ENCODE measurements at regions not wholly inside any gene's neighbourhood (a gene's known extent, or its start where the extent isn't known, plus 50 kb on each side); places are given as distances from the start of the nearest gene placed in this dataset.

DNA sequence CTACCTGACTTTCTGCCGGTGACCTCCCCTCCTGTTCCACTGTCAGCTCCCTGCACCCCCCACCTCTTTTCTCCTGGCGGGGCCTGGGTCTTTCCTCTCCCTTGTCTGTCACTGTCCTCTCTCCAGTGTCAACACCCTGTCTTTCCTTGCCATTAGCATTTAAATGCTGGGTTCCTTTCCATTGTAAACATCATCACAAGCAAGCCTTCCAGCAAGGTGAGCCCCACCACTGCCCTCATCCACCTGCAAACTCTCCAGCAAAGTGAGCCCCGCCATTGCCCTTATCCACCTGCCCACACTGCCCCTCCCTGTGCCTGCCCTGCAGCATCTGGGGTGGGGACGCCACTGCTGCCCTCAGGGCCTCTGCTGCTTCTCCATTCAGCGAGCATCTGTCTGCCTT, 195.0 kb downstream of the ENGASE start:
- TF ChIP-seq, protein P1, sequence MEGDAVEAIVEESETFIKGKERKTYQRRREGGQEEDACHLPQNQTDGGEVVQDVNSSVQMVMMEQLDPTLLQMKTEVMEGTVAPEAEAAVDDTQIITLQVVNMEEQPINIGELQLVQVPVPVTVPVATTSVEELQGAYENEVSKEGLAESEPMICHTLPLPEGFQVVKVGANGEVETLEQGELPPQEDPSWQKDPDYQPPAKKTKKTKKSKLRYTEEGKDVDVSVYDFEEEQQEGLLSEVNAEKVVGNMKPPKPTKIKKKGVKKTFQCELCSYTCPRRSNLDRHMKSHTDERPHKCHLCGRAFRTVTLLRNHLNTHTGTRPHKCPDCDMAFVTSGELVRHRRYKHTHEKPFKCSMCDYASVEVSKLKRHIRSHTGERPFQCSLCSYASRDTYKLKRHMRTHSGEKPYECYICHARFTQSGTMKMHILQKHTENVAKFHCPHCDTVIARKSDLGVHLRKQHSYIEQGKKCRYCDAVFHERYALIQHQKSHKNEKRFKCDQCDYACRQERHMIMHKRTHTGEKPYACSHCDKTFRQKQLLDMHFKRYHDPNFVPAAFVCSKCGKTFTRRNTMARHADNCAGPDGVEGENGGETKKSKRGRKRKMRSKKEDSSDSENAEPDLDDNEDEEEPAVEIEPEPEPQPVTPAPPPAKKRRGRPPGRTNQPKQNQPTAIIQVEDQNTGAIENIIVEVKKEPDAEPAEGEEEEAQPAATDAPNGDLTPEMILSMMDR (conservative IDR thresholded peaks at IDR 0.05 in 1 of 2, IDR thresholded peaks at IDR 0.05 in 1 of 2; ENCODE audit: extremely low read depth in 1 of 2, insufficient read depth in 1 of 2, low read depth in 1 of 2, low read length in 2 of 2) = no peak
- no peak for TF ChIP-seq EZH2 (IDR thresholded peaks at IDR 0.05; ENCODE audit: borderline replicate concordance, low read length)

Measured in mammary epithelial cell (primary cell).